SK-N-SH (cell line): ENCODE measurements at regions not wholly inside any gene's neighbourhood (a gene's known extent, or its start where the extent isn't known, plus 50 kb on each side); places are given as distances from the start of the nearest gene placed in this dataset.

Experiments
- CTCF ChIA-PET: fragments of 300-600, 350-600 bp; formaldehyde crosslinking; extraction: SDS; loops from one replicate; lab custom pipeline; 2021; lab: Yijun Ruan, JAX
- POLR2A ChIA-PET: fragments of 350-600 bp; sonication (Branson Sonifier 250); formaldehyde crosslinking; extraction: SDS; loops from one replicate; lab custom pipeline; 2020; ENCODE audit warnings: antibody characterized with exemption, inconsistent platforms; lab: Yijun Ruan, JAX
- DNase-seq: peaks from one replicate; pipeline ENCODE4 v3.0.0; 2012
- H2AFZ ChIP-seq: fragments of 200-600 bp; sonication (generic); 2 replicates; pipeline ENCODE4 v1.8.1; 2016; ENCODE audit warnings: antibody characterized with exemption, mild to moderate bottlenecking, low read depth
- H3F3A ChIP-seq: fragments of 200-600 bp; sonication (generic); replicated peaks from 2 replicates; pipeline ENCODE3; 2016; ENCODE audit warnings: antibody characterized with exemption, mild to moderate bottlenecking; ENCODE audit not compliant: insufficient read depth
- H3K27ac ChIP-seq, 2 experiments: fragments of 200-500 bp in 1 of 2; fragments of 200-600 bp in 1 of 2; sonication (Bioruptor generic) in 1 of 2; sonication (generic), shearing (Covaris generic) in 1 of 2; 2 replicates each; pipeline versions ENCODE4 v1.5.1 to v1.6.1; 2014 to 2016; ENCODE audit warnings: low read depth in 2 of 2, inconsistent platforms in 1 of 2, low read length in 1 of 2, mild to moderate bottlenecking in 1 of 2, mixed read lengths in 1 of 2
- H3K27me3 ChIP-seq: fragments of 200-600 bp; sonication (generic), shearing (Covaris generic); 2 replicates; pipeline ENCODE4 v1.6.1; 2016; ENCODE audit warnings: mixed run types; ENCODE audit not compliant: insufficient read depth
- H3K36me3 ChIP-seq, 2 experiments: fragments of 200-500 bp in 1 of 2; fragments of 200-600 bp in 1 of 2; sonication (Bioruptor generic) in 1 of 2; sonication (generic) in 1 of 2; replicated peaks in 1 of 2; 2 replicates each; pipeline versions ENCODE3 to v1.5.1; 2014 to 2016; ENCODE audit warnings: low read length in 1 of 2, mild to moderate bottlenecking in 1 of 2; ENCODE audit not compliant: insufficient read depth in 2 of 2, control insufficient read depth in 1 of 2
- H3K4me1 ChIP-seq, 2 experiments: fragments of 200-500 bp in 1 of 2; fragments of 200-600 bp in 1 of 2; sonication (Bioruptor generic) in 1 of 2; sonication (generic), shearing (Covaris generic) in 1 of 2; 2 replicates each; pipeline versions ENCODE4 v1.5.1 to v1.6.1; 2014 to 2016; ENCODE audit warnings: low read depth in 1 of 2, low read length in 1 of 2, mixed run types in 1 of 2; ENCODE audit not compliant: insufficient read depth in 2 of 2, control insufficient read depth in 1 of 2
- H3K4me2 ChIP-seq: fragments of 200-600 bp; sonication (generic), shearing (Covaris generic); 2 replicates; pipeline ENCODE4 v1.6.1; 2017; ENCODE audit warnings: mixed run types
- H3K4me3 ChIP-seq, 2 experiments: fragments of 200-500 bp in 1 of 2; fragments of 200-600 bp in 1 of 2; sonication (Bioruptor generic) in 1 of 2; sonication (generic), shearing (Covaris generic) in 1 of 2; 2 replicates each; pipeline versions ENCODE4 v1.5.1 to v1.8.1; 2014 to 2016; ENCODE audit warnings: low read depth in 2 of 2, inconsistent platforms in 1 of 2, low read length in 1 of 2, mild to moderate bottlenecking in 1 of 2, mixed read lengths in 1 of 2, moderate library complexity in 1 of 2
- H3K79me2 ChIP-seq: fragments of 200-600 bp; sonication (generic); 2 replicates; pipeline ENCODE4 v1.8.1; 2017; ENCODE audit warnings: mild to moderate bottlenecking; ENCODE audit not compliant: insufficient read depth
- H3K9ac ChIP-seq: fragments of 200-600 bp; sonication (generic); 2 replicates; pipeline ENCODE4 v1.6.1; 2017; ENCODE audit warnings: mixed run types
- H3K9me2 ChIP-seq: fragments of 200-600 bp; sonication (generic); 2 replicates; pipeline ENCODE4 v1.6.1; 2017; ENCODE audit warnings: mixed run types
- H3K9me3 ChIP-seq: fragments of 200-600 bp; sonication (generic); 2 replicates; pipeline ENCODE4 v1.6.1; 2017; ENCODE audit warnings: mixed run types, mild to moderate bottlenecking, moderate library complexity
- H4K20me1 ChIP-seq: fragments of 200-600 bp; sonication (generic); 2 replicates; pipeline ENCODE4 v1.6.1; 2017; ENCODE audit warnings: mild to moderate bottlenecking, mixed run types; ENCODE audit not compliant: insufficient read depth
- CHD2 ChIP-seq: fragments of 150-350 bp; IDR thresholded peaks from 2 replicates; pipeline ENCODE4 v1.6.1; 2018; ENCODE audit warnings: low read length; ENCODE audit not compliant: partially characterized antibody
- FOXM1 ChIP-seq: IDR thresholded peaks from 2 replicates; pipeline ENCODE4 v1.4.0; 2012; ENCODE audit warnings: low read depth, mild to moderate bottlenecking
- GATA2 ChIP-seq: sonication (generic); formaldehyde crosslinking; IDR thresholded peaks from 2 replicates; pipeline ENCODE4 v1.5.0; 2020; ENCODE audit warnings: mild to moderate bottlenecking, missing genetic modification reagents
- MEF2A ChIP-seq: IDR thresholded peaks from 2 replicates; pipeline ENCODE4 v1.4.0; 2012; ENCODE audit warnings: low read depth, borderline replicate concordance
- POLR2AphosphoS5 ChIP-seq: IDR thresholded peaks from 2 replicates; pipeline ENCODE4 v1.6.1; 2012; ENCODE audit warnings: low read depth, low read length
- RCOR1 ChIP-seq: fragments of 150-350 bp; IDR thresholded peaks from 2 replicates; pipeline ENCODE4 v1.6.1; 2017; ENCODE audit warnings: antibody characterized with exemption, low read length
- RFX5 ChIP-seq: IDR thresholded peaks from 2 replicates; pipeline ENCODE4 v1.6.1; 2012; ENCODE audit warnings: mild to moderate bottlenecking, improper control_type of control experiment, low read length
- TEAD4 ChIP-seq: IDR thresholded peaks from 2 replicates; pipeline ENCODE4 v1.4.0; 2012; ENCODE audit warnings: mild to moderate bottlenecking, borderline replicate concordance; ENCODE audit not compliant: insufficient read depth
- YY1 ChIP-seq: IDR thresholded peaks from 2 replicates; pipeline ENCODE4 v1.4.0; 2012; ENCODE audit warnings: low read depth, mild to moderate bottlenecking
- WGBS: methylation state at CpG from one replicate; pipeline ENCODE4 v1.1.6; 2017; ENCODE audit warnings: low lambda C conversion rate; 5-methylcytosine and 5-hydroxymethylcytosine counted together

DNA sequence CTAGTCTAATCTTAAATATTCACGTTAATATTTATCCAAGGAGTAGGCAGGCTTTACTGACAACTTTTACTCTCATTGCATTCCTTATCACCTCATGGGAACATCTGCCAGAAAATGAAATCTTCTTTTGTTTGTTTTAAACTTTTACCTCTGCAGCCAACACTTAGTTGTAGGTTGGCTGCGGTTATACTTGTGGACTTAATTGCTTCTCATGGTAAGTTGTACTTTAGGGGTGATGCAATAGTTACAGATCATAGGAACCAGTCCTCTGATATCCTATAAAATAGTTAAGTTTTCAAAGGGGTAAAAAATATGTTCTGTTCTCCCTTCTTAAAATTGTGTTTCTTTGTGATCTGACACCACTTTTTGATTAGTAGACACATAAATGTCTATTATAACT is 321.9 kb downstream of the ZPLD1 start:
- POLR2A ChIA-PET, result no interaction called here
- no peak overlapping the region for H3K9ac ChIP-seq
- H3K4me2 ChIP-seq, result no peak overlapping the region
- H3K4me3 ChIP-seq, result no peak overlapping the region
- H3F3A ChIP-seq, result no peaks in the 10 kb centered on the region
- no peaks in the 10 kb centered on the region for H3K79me2 ChIP-seq
- TF ChIP-seq GATA2 (CRISPR knock-in tag), result peak; percentile 40; the same call in 1 of the 2 replicates
- no peak for TF ChIP-seq POLR2AphosphoS5
- CTCF ChIA-PET, result interaction anchor here (0.8 to 1.0 kb wide), 2 partner anchors 83 to 172 kb away, joined by 3 read pairs; no protein-coding TSS in a partner anchor
- no peaks in the 10 kb centered on the region for H3K9me3 ChIP-seq
- H2AFZ ChIP-seq, result no peak overlapping the region
- 47% methylated on average over 2 of the region's 2 CpGs for WGBS
- peaks cover 0 to 3% of the 10 kb centered on the region in 2 experiments; a peak in 2 of 4 replicates for H3K4me1 ChIP-seq
- H3K27me3 ChIP-seq, result no peaks in the 10 kb centered on the region
- no peaks in the 10 kb centered on the region for H4K20me1 ChIP-seq
- no peak for DNase-seq
- H3K9me2 ChIP-seq, result no peaks in the 10 kb centered on the region
- no peaks in the 10 kb centered on the region for H3K36me3 ChIP-seq
- peak overlapping the region in 1 of 2 experiments; percentile 85; a peak in 2 of 4 replicates for H3K27ac ChIP-seq

- no peaks in the 10 kb centered on the region for H3K36me3 ChIP-seq
- peaks cover 0 to 3% of the 10 kb centered on the region in 2 experiments; a peak in 2 of 4 replicates for H3K4me1 ChIP-seq
- H4K20me1 ChIP-seq, result no peaks in the 10 kb centered on the region
- H3K9ac ChIP-seq, result no peak overlapping the region
- H3K9me3 ChIP-seq, result no peaks in the 10 kb centered on the region
- TF ChIP-seq TEAD4 (no peak), RFX5 (no peak), CHD2 (no peak), FOXM1 (no peak), RCOR1 (no peak), GATA2 (CRISPR knock-in tag) (no peak)
- TF ChIP-seq, all 33 proteins: peak for 0
- H3K27ac ChIP-seq, result peak overlapping the region in 1 of 2 experiments; percentile 85; a peak in 2 of 4 replicates
- no peaks in the 10 kb centered on the region for H3K27me3 ChIP-seq
- no peak overlapping the region for H3K4me2 ChIP-seq
- no peaks in the 10 kb centered on the region for H3F3A ChIP-seq
- no peak for DNase-seq
- CTCF ChIA-PET, result no interaction called here
- H3K9me2 ChIP-seq, result no peaks in the 10 kb centered on the region
- H3K4me3 ChIP-seq, result no peak overlapping the region
- 54% methylated on average over 2 of the region's 2 CpGs for WGBS
- H2AFZ ChIP-seq, result no peak overlapping the region
- no peaks in the 10 kb centered on the region for H3K79me2 ChIP-seq
- POLR2A ChIA-PET, result no interaction called here
These were observed 323.1 kb downstream of the ZPLD1 start for GRCh38 chr3:102757950-102758349.

- Histone ChIP-seq H3K9ac (no peak overlapping the region), H3F3A (no peaks in the 10 kb centered on the region), H2AFZ (no peak overlapping the region), H3K27me3 (no peaks in the 10 kb centered on the region), H3K4me3 (no peak overlapping the region), H3K36me3 (no peaks in the 10 kb centered on the region), H3K4me1 (no peaks in the 10 kb centered on the region; a peak in 1 of 4 replicates), H3K27ac (no peak overlapping the region), H3K79me2 (no peaks in the 10 kb centered on the region), H3K9me3 (no peaks in the 10 kb centered on the region), H3K4me2 (no peak overlapping the region), H3K9me2 (no peaks in the 10 kb centered on the region), H4K20me1 (no peaks in the 10 kb centered on the region)
- DNase-seq, result no peak
- TF ChIP-seq YY1 (no peak), MEF2A (no peak)
- ChIA-PET CTCF (interaction anchor here (0.8 kb wide), 1 partner anchor 9 kb away, joined by 3 read pairs; no protein-coding TSS in a partner anchor), POLR2A (no interaction called here)
- WGBS, result 36% methylated on average over 2 of the region's 2 CpGs
These were observed 327.0 kb downstream of the ZPLD1 start for GRCh38 chr3:102761766-102762165.
